DND-41 (cell line): ENCODE measurements at regions not wholly inside any gene's neighbourhood (a gene's known extent, or its start where the extent isn't known, plus 50 kb on each side); places are given as distances from the start of the nearest gene placed in this dataset.

Experiments
- EZH2 ChIP-seq: IDR thresholded peaks from 3 replicates; pipeline ENCODE4 v1.6.1; 2012; ENCODE audit warnings: borderline replicate concordance, low read depth, mild to moderate bottlenecking, moderate library complexity, low read length, inconsistent platforms; ENCODE audit not compliant: severe bottlenecking
- TF ChIP-seq, protein P1 (sequence below): IDR thresholded peaks from 2 replicates; pipeline ENCODE4 v1.5.1; 2012; ENCODE audit warnings: borderline replicate concordance, low read length, moderate library complexity, mild to moderate bottlenecking; ENCODE audit not compliant: poor library complexity, severe bottlenecking; ENCODE audit errors: extremely low read depth

DNA sequence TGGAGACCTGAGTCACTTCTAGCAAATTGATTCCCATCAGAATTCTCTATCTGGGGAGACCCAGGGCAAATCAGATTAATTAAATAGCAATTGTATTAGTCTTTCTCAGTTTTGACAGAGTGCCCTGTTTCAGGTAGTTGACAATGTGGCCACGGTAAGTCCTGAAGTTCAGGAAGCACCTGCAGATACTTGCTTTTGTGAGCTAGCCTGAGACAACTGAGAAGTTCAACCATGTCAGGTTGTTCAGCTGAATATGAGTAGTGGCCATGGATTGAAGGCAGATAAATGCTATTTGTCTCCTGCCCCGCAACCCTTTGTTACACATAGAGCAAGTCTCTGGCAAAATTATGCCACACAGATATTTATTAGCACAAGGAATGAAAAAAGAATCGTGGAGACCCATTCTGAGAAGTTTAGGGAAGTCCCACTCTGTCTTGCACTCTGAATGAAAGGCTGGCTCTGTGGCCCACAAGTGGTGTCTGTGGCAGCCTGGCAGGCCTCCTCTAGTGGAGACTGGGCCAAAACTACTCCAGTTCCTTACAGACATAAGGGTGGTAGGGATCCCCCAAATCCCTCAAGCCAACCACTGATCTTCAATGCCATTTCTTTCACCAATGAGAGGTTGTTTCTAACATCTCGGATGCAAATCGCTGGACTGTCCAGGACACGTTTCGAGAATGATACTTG lies 61.3 kb downstream of the POU3F3 start:
- TF ChIP-seq, protein P1, sequence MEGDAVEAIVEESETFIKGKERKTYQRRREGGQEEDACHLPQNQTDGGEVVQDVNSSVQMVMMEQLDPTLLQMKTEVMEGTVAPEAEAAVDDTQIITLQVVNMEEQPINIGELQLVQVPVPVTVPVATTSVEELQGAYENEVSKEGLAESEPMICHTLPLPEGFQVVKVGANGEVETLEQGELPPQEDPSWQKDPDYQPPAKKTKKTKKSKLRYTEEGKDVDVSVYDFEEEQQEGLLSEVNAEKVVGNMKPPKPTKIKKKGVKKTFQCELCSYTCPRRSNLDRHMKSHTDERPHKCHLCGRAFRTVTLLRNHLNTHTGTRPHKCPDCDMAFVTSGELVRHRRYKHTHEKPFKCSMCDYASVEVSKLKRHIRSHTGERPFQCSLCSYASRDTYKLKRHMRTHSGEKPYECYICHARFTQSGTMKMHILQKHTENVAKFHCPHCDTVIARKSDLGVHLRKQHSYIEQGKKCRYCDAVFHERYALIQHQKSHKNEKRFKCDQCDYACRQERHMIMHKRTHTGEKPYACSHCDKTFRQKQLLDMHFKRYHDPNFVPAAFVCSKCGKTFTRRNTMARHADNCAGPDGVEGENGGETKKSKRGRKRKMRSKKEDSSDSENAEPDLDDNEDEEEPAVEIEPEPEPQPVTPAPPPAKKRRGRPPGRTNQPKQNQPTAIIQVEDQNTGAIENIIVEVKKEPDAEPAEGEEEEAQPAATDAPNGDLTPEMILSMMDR = no peak
- TF ChIP-seq EZH2 = no peak
